Limb (tissue), 2 donors: ENCODE measurements at regions not wholly inside any gene's neighbourhood (a gene's known extent, or its start where the extent isn't known, plus 50 kb on each side); places are given as distances from the start of the nearest gene placed in this dataset.
"Not testable (repeated sequence)": the region's sequence is repeated elsewhere in the genome, so short reads cannot be mapped to it uniquely, and the experiment has no call there.

Experiments used
- DNase-seq, 2 donors: peaks; one replicate each; pipeline ENCODE4 v3.0.0-alpha.2; 2016; ENCODE audit errors: extremely low spot score in 2 of 2

- no peak for DNase-seq
These were observed 1727.2 kb downstream of the NCAM2 start for GRCh38 chr21:22725436-22725835.

GRCh38 chr21:22728091-22728490 is 1729.9 kb downstream of the NCAM2 start:
- no peak for DNase-seq

- no peak for DNase-seq
These were observed 1744.9 kb downstream of the NCAM2 start for GRCh38 chr21:22743085-22743484.

- peak in 1 of 2 donors; percentile 19 for DNase-seq
These were observed 1756.5 kb downstream of the NCAM2 start for GRCh38 chr21:22754746-22755145.

- DNase-seq = no peak
These were observed 1760.3 kb downstream of the NCAM2 start for GRCh38 chr21:22758478-22758877.

- no peak for DNase-seq
These were observed 1764.3 kb downstream of the NCAM2 start for GRCh38 chr21:22762463-22762862.

- DNase-seq = no peak
These were observed 1765.2 kb downstream of the NCAM2 start for GRCh38 chr21:22763442-22763841.

GRCh38 chr21:22764222-22764621 is 1766.0 kb downstream of the NCAM2 start:
- DNase-seq = no peak

- DNase-seq = no peak
These were observed 1793.2 kb downstream of the NCAM2 start for GRCh38 chr21:22791376-22791775.

- peak in 1 of 2 donors; percentile 78 for DNase-seq
These were observed 1793.9 kb downstream of the NCAM2 start for GRCh38 chr21:22791986-22792560.

GRCh38 chr21:22795091-22795490 is 1796.9 kb downstream of the NCAM2 start:
- DNase-seq = no peak

GRCh38 chr21:22795644-22796043 is 1797.4 kb downstream of the NCAM2 start:
- DNase-seq = no peak

- no peak for DNase-seq
These were observed 1797.9 kb downstream of the NCAM2 start for GRCh38 chr21:22796147-22796546.

- DNase-seq = no peak
These were observed 1805.9 kb downstream of the NCAM2 start for GRCh38 chr21:22804151-22804550.

GRCh38 chr21:22806278-22806677 is 1808.1 kb downstream of the NCAM2 start:
- no peak for DNase-seq

- no peak for DNase-seq
These were observed 1815.0 kb downstream of the NCAM2 start for GRCh38 chr21:22813201-22813600.

- not testable (repeated sequence) for DNase-seq
These were observed 1820.7 kb downstream of the NCAM2 start for GRCh38 chr21:22818681-22819485.

GRCh38 chr21:22827422-22827821 is 1829.2 kb downstream of the NCAM2 start:
- DNase-seq = no peak

- no peak for DNase-seq
These were observed 1844.7 kb downstream of the NCAM2 start for GRCh38 chr21:22842875-22843274.

- DNase-seq = no peak
These were observed 1857.4 kb downstream of the NCAM2 start for GRCh38 chr21:22855581-22855980.

- DNase-seq = no peak
These were observed 1873.5 kb downstream of the NCAM2 start for GRCh38 chr21:22871692-22872091.

GRCh38 chr21:22880573-22880972 is 1882.4 kb downstream of the NCAM2 start:
- DNase-seq = no peak

GRCh38 chr21:22881131-22881530 is 1882.9 kb downstream of the NCAM2 start:
- no peak for DNase-seq
